SK-N-SH (cell line): ENCODE measurements at regions not wholly inside any gene's neighbourhood (a gene's known extent, or its start where the extent isn't known, plus 50 kb on each side); places are given as distances from the start of the nearest gene placed in this dataset.
"Not testable (repeated sequence)": the region's sequence is repeated elsewhere in the genome, so short reads cannot be mapped to it uniquely, and the experiment has no call there.

Source experiments
- GABPA ChIP-seq: IDR thresholded peaks from 2 replicates; pipeline ENCODE4 v1.4.0; 2012; ENCODE audit warnings: low read depth, mild to moderate bottlenecking
- MAX ChIP-seq: IDR thresholded peaks from 2 replicates; pipeline ENCODE4 v1.4.0; 2012; ENCODE audit warnings: low read depth
- RAD21 ChIP-seq: IDR thresholded peaks from 2 replicates; pipeline ENCODE4 v1.6.1; 2012; ENCODE audit warnings: mild to moderate bottlenecking, low read length
- TF ChIP-seq, protein P1 (sequence below): fragments of 200-600 bp; sonication (generic); IDR thresholded peaks from 2 replicates; pipeline ENCODE4 v1.6.1; 2017; ENCODE audit warnings: antibody characterized with exemption, mild to moderate bottlenecking, moderate library complexity

- TF ChIP-seq, protein P1, sequence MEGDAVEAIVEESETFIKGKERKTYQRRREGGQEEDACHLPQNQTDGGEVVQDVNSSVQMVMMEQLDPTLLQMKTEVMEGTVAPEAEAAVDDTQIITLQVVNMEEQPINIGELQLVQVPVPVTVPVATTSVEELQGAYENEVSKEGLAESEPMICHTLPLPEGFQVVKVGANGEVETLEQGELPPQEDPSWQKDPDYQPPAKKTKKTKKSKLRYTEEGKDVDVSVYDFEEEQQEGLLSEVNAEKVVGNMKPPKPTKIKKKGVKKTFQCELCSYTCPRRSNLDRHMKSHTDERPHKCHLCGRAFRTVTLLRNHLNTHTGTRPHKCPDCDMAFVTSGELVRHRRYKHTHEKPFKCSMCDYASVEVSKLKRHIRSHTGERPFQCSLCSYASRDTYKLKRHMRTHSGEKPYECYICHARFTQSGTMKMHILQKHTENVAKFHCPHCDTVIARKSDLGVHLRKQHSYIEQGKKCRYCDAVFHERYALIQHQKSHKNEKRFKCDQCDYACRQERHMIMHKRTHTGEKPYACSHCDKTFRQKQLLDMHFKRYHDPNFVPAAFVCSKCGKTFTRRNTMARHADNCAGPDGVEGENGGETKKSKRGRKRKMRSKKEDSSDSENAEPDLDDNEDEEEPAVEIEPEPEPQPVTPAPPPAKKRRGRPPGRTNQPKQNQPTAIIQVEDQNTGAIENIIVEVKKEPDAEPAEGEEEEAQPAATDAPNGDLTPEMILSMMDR, result not testable (repeated sequence)
- TF ChIP-seq MAX, GABPA, RAD21: not testable (repeated sequence)
Measured at GRCh38 chr9:30107134-30107533, 2277.3 kb upstream of the ACO1 start.
